Loucy (cell line): ENCODE measurements at regions not wholly inside any gene's neighbourhood (a gene's known extent, or its start where the extent isn't known, plus 50 kb on each side); places are given as distances from the start of the nearest gene placed in this dataset.

Experiments used
- CTCF ChIP-seq: fragments of 200-600 bp; sonication (generic); conservative IDR thresholded peaks from 2 replicates; pipeline ENCODE4 v1.5.1; 2014; ENCODE audit warnings: mild to moderate bottlenecking, antibody characterized with exemption, low read length
- EZH2phosphoT487 ChIP-seq: fragments of 200-600 bp; IDR thresholded peaks from 2 replicates; pipeline ENCODE4 v1.6.1; 2018; ENCODE audit warnings: antibody characterized with exemption, mild to moderate bottlenecking, moderate library complexity, borderline replicate concordance

DNA sequence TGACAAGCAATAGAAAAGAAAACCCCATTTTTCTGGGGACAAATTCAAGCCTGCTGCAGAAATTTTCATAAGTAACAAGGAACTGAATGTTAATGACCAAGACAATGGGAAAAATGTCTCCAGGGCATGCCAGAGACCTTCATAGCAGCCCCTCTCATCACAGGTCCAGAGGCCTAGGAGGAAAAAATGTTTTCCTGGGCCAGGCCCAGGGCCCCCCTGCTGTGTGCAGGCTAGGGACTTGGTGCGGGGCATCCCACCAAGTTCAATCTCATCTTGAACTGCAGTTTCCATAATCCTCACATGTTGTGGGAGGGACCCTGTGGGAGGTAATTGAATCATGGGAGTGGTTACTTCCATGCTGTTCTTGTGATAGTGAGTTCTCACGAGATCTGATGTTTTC, 211.5 kb upstream of the GRIA3 start:
- TF ChIP-seq CTCF (no peak), EZH2phosphoT487 (no peak)
